Activated naive CD8-positive, alpha-beta T cell treated with anti-CD3 and anti-CD28 coated beads, Interleukin-2, amount 10 ng/mL, durations not matched to agents 7 days and 5 days (primary cell): ENCODE measurements at regions not wholly inside any gene's neighbourhood (a gene's known extent, or its start where the extent isn't known, plus 50 kb on each side); places are given as distances from the start of the nearest gene placed in this dataset.

Experiments
- ATAC-seq: fragments of 150-1000 bp; cut with Tn5 transposase; one replicate; pipeline ENCODE4 v1.10.0; 2021; ENCODE audit warnings: low read depth, moderate library complexity
- POLR2A ChIA-PET: fragments of 350-600 bp; sonication (Branson Sonifier 250); formaldehyde crosslinking; loops from one replicate; lab custom pipeline; 2021; ENCODE audit warnings: antibody characterized with exemption; lab: Charles Lee
- DNase-seq: peaks from one replicate; pipeline ENCODE4 v3.0.0; 2021
- H3K27ac Mint-ChIP-seq: one replicate; pipeline ENCODE4 v1.8.0; 2022; ENCODE audit warnings: mild to moderate bottlenecking, mixed read lengths
- H3K27me3 Mint-ChIP-seq: one replicate; pipeline ENCODE4 v1.8.0; 2022; ENCODE audit warnings: mild to moderate bottlenecking, moderate library complexity, mixed read lengths
- H3K36me3 Mint-ChIP-seq: one replicate; pipeline ENCODE4 v1.8.0; 2021; ENCODE audit warnings: mild to moderate bottlenecking, mixed read lengths
- H3K4me1 Mint-ChIP-seq: one replicate; pipeline ENCODE4 v1.8.0; 2021; ENCODE audit warnings: mixed read lengths
- H3K4me3 Mint-ChIP-seq: one replicate; pipeline ENCODE4 v1.8.0; 2022; ENCODE audit warnings: mild to moderate bottlenecking, moderate library complexity, mixed read lengths
- H3K9me3 Mint-ChIP-seq: one replicate; pipeline ENCODE4 v1.8.0; 2021; ENCODE audit warnings: mixed read lengths

GRCh38 chr12:92585115-92585727, 117.6 kb upstream of the PLEKHG7 start:
- Mint-ChIP-seq H3K9me3 (peaks cover 16% of the 10 kb centered on the region), H3K27me3 (no peaks in the 10 kb centered on the region), H3K36me3 (peaks cover 14% of the 10 kb centered on the region), H3K27ac (no peak overlapping the region), H3K4me1 (peaks cover 2% of the 10 kb centered on the region), H3K4me3 (no peak overlapping the region)
- POLR2A ChIA-PET = no interaction called here
- DNase-seq = no peak
- ATAC-seq = no peak

GRCh38 chr12:92583910-92584309, 118.9 kb upstream of the PLEKHG7 start:
- Mint-ChIP-seq H3K27ac (no peak overlapping the region), H3K4me3 (no peak overlapping the region), H3K36me3 (peaks cover 7% of the 10 kb centered on the region), H3K4me1 (peaks cover 2% of the 10 kb centered on the region), H3K27me3 (no peaks in the 10 kb centered on the region), H3K9me3 (peaks cover 12% of the 10 kb centered on the region)
- DNase-seq = no peak
- ATAC-seq = no peak
- POLR2A ChIA-PET = no interaction called here

DNA sequence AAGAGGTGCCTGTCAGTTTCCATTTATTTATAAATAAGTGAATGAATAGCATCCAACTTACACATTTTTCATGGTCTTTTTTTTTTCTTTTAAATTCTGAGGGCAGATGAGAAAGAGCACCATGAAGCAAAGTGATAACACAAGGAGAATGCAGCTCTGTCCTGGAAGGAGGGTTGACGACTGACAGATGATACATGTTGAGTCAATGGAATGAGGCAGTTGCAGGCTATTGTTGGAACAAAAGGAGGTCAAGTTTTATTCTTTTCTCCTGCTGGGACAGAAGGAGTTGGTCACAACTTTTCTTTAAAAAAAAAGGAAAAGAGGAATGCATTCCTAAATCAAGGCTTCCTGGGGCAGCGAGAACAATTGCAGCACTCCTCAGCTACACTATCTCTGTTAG, 119.9 kb upstream of the PLEKHG7 start:
- POLR2A ChIA-PET = interaction anchor here (1.0 kb wide), 1 partner anchor 77 kb away, joined by 3 read pairs; no protein-coding TSS in a partner anchor
- Mint-ChIP-seq H3K36me3 (peaks cover 9% of the 10 kb centered on the region), H3K27ac (no peak overlapping the region), H3K27me3 (no peaks in the 10 kb centered on the region), H3K9me3 (peaks cover 12% of the 10 kb centered on the region), H3K4me1 (peaks cover 2% of the 10 kb centered on the region), H3K4me3 (no peak overlapping the region)
- no peak for DNase-seq
- no peak for ATAC-seq

DNA sequence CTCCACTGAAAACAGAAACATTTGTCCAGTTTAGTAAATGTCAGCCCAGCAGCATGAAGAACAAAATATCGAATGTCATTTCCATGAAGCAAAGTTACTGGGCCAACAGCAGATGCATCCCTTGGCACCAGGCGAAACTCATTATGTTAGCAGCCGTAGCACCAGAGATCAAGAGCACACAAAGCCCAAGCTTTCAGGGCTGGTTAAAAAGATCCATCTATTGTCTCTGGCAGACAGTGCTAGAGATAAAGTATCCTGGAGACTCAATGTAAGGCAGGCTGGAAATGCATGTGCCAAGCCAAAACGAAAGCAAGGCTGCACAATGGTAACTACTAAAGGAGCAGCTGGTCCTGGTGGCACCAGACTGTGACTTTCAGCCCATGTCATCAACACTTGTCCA, 120.3 kb upstream of the PLEKHG7 start:
- Mint-ChIP-seq H3K36me3 (peaks cover 9% of the 10 kb centered on the region), H3K27me3 (no peaks in the 10 kb centered on the region), H3K4me1 (peaks cover 2% of the 10 kb centered on the region), H3K4me3 (no peak overlapping the region), H3K9me3 (peaks cover 11% of the 10 kb centered on the region), H3K27ac (no peak overlapping the region)
- POLR2A ChIA-PET = interaction anchor here (1.0 kb wide), 1 partner anchor 76 kb away, joined by 3 read pairs; no protein-coding TSS in a partner anchor
- DNase-seq (no peak), ATAC-seq (no peak)

DNA sequence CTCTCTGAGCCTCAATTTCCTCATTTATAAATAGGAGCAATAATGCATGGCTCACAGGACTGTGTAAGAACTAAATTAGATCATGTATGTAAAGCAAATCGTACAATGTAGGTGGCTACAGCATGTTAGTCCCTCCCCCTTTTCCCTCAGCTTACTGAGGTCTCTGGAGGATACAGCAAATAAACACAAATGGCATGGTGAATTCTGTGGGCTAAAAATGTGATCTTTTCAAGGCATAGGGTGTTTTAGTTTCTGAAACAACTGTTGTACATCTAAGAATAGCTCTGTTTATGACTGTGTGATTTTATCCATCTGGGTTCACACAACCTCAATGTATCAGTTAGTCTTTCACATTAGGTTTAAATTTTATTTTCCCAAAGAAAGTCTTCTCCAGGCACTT, 121.2 kb upstream of the PLEKHG7 start:
- Mint-ChIP-seq H3K27me3 (no peaks in the 10 kb centered on the region), H3K4me1 (peaks cover 2% of the 10 kb centered on the region), H3K36me3 (peaks cover 9% of the 10 kb centered on the region), H3K4me3 (no peak overlapping the region), H3K9me3 (peaks cover 9% of the 10 kb centered on the region), H3K27ac (no peak overlapping the region)
- DNase-seq (no peak), ATAC-seq (no peak)
- POLR2A ChIA-PET = no interaction called here

- POLR2A ChIA-PET = interaction anchor here (0.5 kb wide), 1 partner anchor 146 kb away, joined by 5 read pairs; no protein-coding TSS in a partner anchor
- peaks cover 2% of the 10 kb centered on the region for H3K36me3 Mint-ChIP-seq
These were observed 127.7 kb upstream of the PLEKHG7 start for GRCh38 chr12:92574911-92575570.

DNA sequence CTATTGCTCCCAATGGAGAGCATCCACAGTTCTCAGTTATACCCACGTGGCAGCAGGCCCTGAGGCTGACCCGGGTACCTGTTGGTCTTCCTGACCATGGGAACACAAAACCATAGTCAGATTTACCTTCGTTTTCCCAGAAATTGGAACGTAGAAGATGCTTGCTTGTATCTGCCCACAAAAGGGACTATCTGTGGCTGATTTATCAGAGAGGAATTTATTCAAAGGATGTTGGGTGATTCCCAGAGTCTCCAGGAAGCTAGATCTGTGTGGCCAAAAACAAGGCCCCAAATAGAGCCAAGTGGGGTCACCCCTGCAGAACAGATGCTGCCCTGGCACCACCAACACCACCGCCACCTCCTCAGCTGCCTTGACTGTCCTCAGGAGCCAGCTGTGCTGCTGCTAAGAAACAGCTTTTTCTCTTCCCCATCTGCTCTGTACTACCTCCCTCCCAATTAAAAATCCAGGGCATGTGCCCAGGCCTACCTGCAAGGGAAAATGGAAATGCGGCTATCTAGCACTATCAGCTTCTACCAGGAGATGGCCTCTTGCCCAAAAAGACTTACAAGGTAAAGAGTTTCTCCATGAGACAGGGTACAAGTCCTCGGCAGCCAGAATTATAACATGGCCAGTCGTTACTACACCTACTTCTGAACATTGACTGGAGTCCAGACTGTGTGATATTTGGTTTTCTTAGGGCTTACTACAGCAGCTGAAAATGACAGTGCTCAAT, 128.6 kb upstream of the PLEKHG7 start:
- POLR2A ChIA-PET = no interaction called here
- Mint-ChIP-seq H3K9me3 (no peaks in the 10 kb centered on the region), H3K4me1 (peaks cover 1% of the 10 kb centered on the region), H3K36me3 (peaks cover 2% of the 10 kb centered on the region), H3K27me3 (no peaks in the 10 kb centered on the region), H3K4me3 (no peak overlapping the region), H3K27ac (no peak overlapping the region)
- DNase-seq (no peak), ATAC-seq (no peak)

More at GRCh38 chr12:92574911-92575570, 127.7 kb upstream of the PLEKHG7 start:
- ATAC-seq (no peak), DNase-seq (no peak)
- Mint-ChIP-seq H3K27me3 (no peaks in the 10 kb centered on the region), H3K27ac (no peak overlapping the region), H3K4me3 (no peak overlapping the region), H3K9me3 (no peaks in the 10 kb centered on the region), H3K4me1 (peaks cover 1% of the 10 kb centered on the region)

GRCh38 chr12:92573104-92573503, 129.7 kb upstream of the PLEKHG7 start:
- peaks cover under 1% of the 10 kb centered on the region for H3K36me3 Mint-ChIP-seq
- POLR2A ChIA-PET = interaction anchor here (1.1 kb wide), 1 partner anchor 427 kb away, joined by 3 read pairs; the partner anchor contains the start of gene BTG1
- peaks cover 1% of the 10 kb centered on the region for H3K4me1 Mint-ChIP-seq
- no peaks in the 10 kb centered on the region for H3K9me3 Mint-ChIP-seq
- DNase-seq (no peak), ATAC-seq (no peak)
- no peaks in the 10 kb centered on the region for H3K27me3 Mint-ChIP-seq
- H3K27ac Mint-ChIP-seq = no peak overlapping the region
- H3K4me3 Mint-ChIP-seq = no peak overlapping the region

DNA sequence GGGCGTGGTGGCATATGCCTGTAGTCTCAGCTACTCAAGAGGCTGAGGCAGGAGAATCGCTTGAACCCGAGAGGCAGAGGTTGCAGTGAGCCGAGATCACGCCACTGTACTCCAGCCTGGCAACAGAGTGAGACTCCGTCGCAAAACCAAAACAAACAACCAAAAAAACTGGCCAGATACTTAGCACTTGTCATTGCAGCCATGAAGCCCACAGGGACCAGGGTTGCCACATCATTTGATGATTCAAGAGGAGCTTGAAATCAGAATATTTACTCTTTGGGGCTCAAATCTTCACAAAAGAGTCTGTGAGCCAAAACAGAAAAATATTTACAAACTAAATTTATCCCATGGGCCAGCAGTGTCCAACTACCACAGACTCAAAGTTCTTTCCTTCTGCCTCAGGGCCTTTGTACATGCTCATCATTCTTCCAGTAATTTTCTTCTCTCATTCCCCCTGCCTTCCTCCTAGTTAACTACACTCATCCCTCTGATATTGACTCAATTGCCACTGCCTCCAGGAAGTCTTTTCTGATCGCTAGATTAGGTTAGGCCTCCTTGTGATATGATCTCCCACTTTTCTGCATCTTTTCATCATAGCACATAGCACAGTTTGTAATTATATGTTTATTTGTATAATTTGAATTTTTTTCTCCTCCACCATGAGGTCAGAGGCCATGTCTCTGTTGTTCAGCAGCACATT, 130.8 kb upstream of the PLEKHG7 start:
- H3K9me3 Mint-ChIP-seq = peaks cover 1% of the 10 kb centered on the region
- ATAC-seq (no peak), DNase-seq (no peak)
- H3K36me3 Mint-ChIP-seq = peaks cover 9% of the 10 kb centered on the region
- POLR2A ChIA-PET = interaction anchor here (1.1 kb wide), 1 partner anchor 426 kb away, joined by 3 read pairs; the partner anchor contains the start of gene BTG1
- no peaks in the 10 kb centered on the region for H3K27me3 Mint-ChIP-seq
- no peak overlapping the region for H3K4me3 Mint-ChIP-seq
- H3K4me1 Mint-ChIP-seq = peaks cover 3% of the 10 kb centered on the region
- peak overlapping the region; percentile 40 for H3K27ac Mint-ChIP-seq

GRCh38 chr12:92571169-92571568, 131.6 kb upstream of the PLEKHG7 start:
- Mint-ChIP-seq H3K9me3 (peaks cover 1% of the 10 kb centered on the region), H3K4me1 (peaks cover 11% of the 10 kb centered on the region), H3K27me3 (no peaks in the 10 kb centered on the region), H3K4me3 (no peak overlapping the region), H3K27ac (no peak overlapping the region), H3K36me3 (peaks cover 14% of the 10 kb centered on the region)
- POLR2A ChIA-PET = interaction anchor here (5.7 kb wide), 1 partner anchor 426 kb away, joined by 36 read pairs; the partner anchor contains the start of gene BTG1
- ATAC-seq (no peak), DNase-seq (no peak)

DNA sequence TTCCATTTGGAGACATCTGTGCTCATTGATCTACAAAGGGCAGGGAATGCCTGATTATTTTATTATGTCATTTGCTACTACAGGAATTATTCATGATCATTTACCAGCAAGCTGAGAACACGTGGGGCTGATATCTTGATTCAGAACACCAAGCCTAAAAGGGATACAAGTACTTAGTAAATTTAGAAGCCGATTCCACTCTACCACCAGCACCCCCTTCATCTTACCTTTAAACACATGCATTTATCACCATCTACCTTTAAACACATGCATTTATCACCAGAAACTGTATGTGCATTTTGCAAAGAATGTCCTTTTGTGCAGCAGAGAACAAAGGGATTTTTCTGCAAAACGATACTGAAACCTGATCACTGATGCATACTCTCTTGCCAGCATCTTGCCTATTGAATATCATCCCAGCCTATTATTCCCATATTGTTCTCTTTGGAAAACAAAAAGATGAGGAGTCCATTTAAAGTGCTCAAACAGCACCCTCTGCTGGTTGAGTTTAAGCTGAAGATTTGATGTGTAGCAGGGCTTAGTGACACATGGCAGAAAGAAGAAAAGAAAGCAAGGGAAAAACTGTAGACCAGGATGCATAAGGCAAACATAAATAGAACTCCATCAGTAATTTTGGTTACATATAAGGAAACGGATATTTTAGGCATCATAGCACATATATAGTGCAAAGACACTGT, 132.6 kb upstream of the PLEKHG7 start:
- no peak for DNase-seq
- Mint-ChIP-seq H3K27ac (no peak overlapping the region), H3K4me1 (peaks cover 11% of the 10 kb centered on the region), H3K4me3 (no peak overlapping the region), H3K9me3 (peaks cover 6% of the 10 kb centered on the region), H3K36me3 (peaks cover 20% of the 10 kb centered on the region), H3K27me3 (no peaks in the 10 kb centered on the region)
- POLR2A ChIA-PET = interaction anchor here (1.0 to 5.7 kb wide), 4 partner anchors 13 to 425 kb away, joined by 3 to 36 read pairs (median 4); partner anchors contain the start of gene BTG1
- ATAC-seq = peak; percentile 88

GRCh38 chr12:92568691-92569090, 134.1 kb upstream of the PLEKHG7 start:
- Mint-ChIP-seq H3K9me3 (peaks cover 10% of the 10 kb centered on the region), H3K27ac (peak overlapping the region; percentile 49), H3K36me3 (peaks cover 28% of the 10 kb centered on the region), H3K4me1 (peaks cover 12% of the 10 kb centered on the region), H3K4me3 (no peak overlapping the region), H3K27me3 (no peaks in the 10 kb centered on the region)
- DNase-seq (no peak), ATAC-seq (no peak)
- POLR2A ChIA-PET = interaction anchor here (1.4 to 5.7 kb wide), 3 partner anchors 12 to 424 kb away, joined by 3 to 36 read pairs (median 4); partner anchors contain the start of gene BTG1
